ENCODE measurements at regions not wholly inside any gene's neighbourhood (a gene's known extent, or its start where the extent isn't known, plus 50 kb on each side); places are given as distances from the start of the nearest gene placed in this dataset.

DNA sequence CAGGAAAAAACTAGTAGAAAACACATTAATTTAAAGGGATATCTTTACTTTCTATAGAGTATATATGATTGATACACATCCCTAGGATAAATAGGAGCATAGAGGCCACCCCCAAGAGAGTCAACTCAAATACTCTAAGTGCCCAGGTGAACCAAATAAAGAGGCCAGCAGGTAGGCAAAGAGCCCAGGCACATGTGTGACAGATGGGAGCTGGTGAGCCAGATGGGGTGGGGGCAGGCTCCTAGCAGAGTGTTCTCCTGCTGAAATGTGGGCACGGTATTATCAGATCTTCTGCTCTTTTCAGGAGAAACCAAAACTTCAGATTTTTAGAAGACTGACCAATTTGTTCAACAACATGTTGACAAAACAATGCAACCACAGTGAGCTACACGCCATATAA lies 333.4 kb upstream of the PKN2 start:
- Histone ChIP-seq H3K4me3 (replicated peaks in 1 of 3; ENCODE audit: low read depth in 2 of 3, low read length in 3 of 3) (no peak overlapping the region), H3K9me3 (replicated peaks in 1 of 2; ENCODE audit: control insufficient read depth in 1 of 2, insufficient read depth in 1 of 2, low read length in 2 of 2) (no peaks in the 10 kb centered on the region), H3K4me2 (replicated peaks; ENCODE audit: extremely low read depth, low read length, poor library complexity, severe bottlenecking) (no peak overlapping the region), H4K20me1 (ENCODE audit: insufficient read depth, low read length) (no peaks in the 10 kb centered on the region), H3K9ac (ENCODE audit: insufficient read depth, low read length, poor library complexity, severe bottlenecking) (no peak overlapping the region), H2AFZ (ENCODE audit: insufficient read depth, low read depth, low read length, poor library complexity, severe bottlenecking) (no peak overlapping the region), H3K36me3 (replicated peaks in 1 of 2; ENCODE audit: control insufficient read depth in 1 of 2, insufficient read depth in 2 of 2, low read length in 2 of 2) (no peaks in the 10 kb centered on the region), H3K4me1 (ENCODE audit: control insufficient read depth in 1 of 2, insufficient read depth in 2 of 2, low read length in 2 of 2) (no peaks in the 10 kb centered on the region), H3K27ac (ENCODE audit: low read depth in 1 of 2, low read length in 2 of 2) (no peak overlapping the region), H3K79me2 (ENCODE audit: insufficient read depth, low read length) (no peaks in the 10 kb centered on the region), H3K27me3 (ENCODE audit: control insufficient read depth in 2 of 2, insufficient read depth in 2 of 2, low read length in 2 of 2) (no peaks in the 10 kb centered on the region)
- Mint-ChIP-seq H3K4me1 (no peaks in the 10 kb centered on the region), H3K27ac (no peak overlapping the region), H3K27me3 (ENCODE audit: low read depth in 3 of 3) (no peaks in the 10 kb centered on the region), H3K36me3 (no peaks in the 10 kb centered on the region), H3K9me3 (peaks cover 0 to 8% (median 0%) of the 10 kb centered on the region in 7 donors), H3K4me3 (no peak overlapping the region)
- DNase-seq: no peak
- WGBS (ENCODE audit: insufficient coverage): no CpG with 5 or more reads among the region's 2 CpGs
- TF ChIP-seq, protein P1, sequence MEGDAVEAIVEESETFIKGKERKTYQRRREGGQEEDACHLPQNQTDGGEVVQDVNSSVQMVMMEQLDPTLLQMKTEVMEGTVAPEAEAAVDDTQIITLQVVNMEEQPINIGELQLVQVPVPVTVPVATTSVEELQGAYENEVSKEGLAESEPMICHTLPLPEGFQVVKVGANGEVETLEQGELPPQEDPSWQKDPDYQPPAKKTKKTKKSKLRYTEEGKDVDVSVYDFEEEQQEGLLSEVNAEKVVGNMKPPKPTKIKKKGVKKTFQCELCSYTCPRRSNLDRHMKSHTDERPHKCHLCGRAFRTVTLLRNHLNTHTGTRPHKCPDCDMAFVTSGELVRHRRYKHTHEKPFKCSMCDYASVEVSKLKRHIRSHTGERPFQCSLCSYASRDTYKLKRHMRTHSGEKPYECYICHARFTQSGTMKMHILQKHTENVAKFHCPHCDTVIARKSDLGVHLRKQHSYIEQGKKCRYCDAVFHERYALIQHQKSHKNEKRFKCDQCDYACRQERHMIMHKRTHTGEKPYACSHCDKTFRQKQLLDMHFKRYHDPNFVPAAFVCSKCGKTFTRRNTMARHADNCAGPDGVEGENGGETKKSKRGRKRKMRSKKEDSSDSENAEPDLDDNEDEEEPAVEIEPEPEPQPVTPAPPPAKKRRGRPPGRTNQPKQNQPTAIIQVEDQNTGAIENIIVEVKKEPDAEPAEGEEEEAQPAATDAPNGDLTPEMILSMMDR (IDR thresholded peaks at IDR 0.05): no peak
- intact Hi-C loops (cut with micrococcal nuclease): no loop called here

GRCh38 chr1:88351960-88352359 lies 332.1 kb upstream of the PKN2 start:
- intact Hi-C loops (cut with micrococcal nuclease): no loop called here

More at GRCh38 chr1:88351960-88352359, 332.1 kb upstream of the PKN2 start:
- Histone ChIP-seq H3K4me2 (replicated peaks; ENCODE audit: extremely low read depth, low read length, poor library complexity, severe bottlenecking) (no peak overlapping the region), H3K4me1 (ENCODE audit: control insufficient read depth in 1 of 2, insufficient read depth in 2 of 2, low read length in 2 of 2) (no peaks in the 10 kb centered on the region), H4K20me1 (ENCODE audit: insufficient read depth, low read length) (no peaks in the 10 kb centered on the region), H3K27ac (ENCODE audit: low read depth in 1 of 2, low read length in 2 of 2) (no peak overlapping the region), H3K4me3 (replicated peaks in 1 of 3; ENCODE audit: low read depth in 2 of 3, low read length in 3 of 3) (no peak overlapping the region), H2AFZ (ENCODE audit: insufficient read depth, low read depth, low read length, poor library complexity, severe bottlenecking) (no peak overlapping the region), H3K79me2 (ENCODE audit: insufficient read depth, low read length) (no peaks in the 10 kb centered on the region), H3K36me3 (replicated peaks in 1 of 2; ENCODE audit: control insufficient read depth in 1 of 2, insufficient read depth in 2 of 2, low read length in 2 of 2) (no peaks in the 10 kb centered on the region), H3K9ac (ENCODE audit: insufficient read depth, low read length, poor library complexity, severe bottlenecking) (no peak overlapping the region), H3K9me3 (replicated peaks in 1 of 2; ENCODE audit: control insufficient read depth in 1 of 2, insufficient read depth in 1 of 2, low read length in 2 of 2) (no peaks in the 10 kb centered on the region), H3K27me3 (ENCODE audit: control insufficient read depth in 2 of 2, insufficient read depth in 2 of 2, low read length in 2 of 2) (no peaks in the 10 kb centered on the region)
- H3K36me3 Mint-ChIP-seq: no peaks in the 10 kb centered on the region
- 86% methylated on average over 1 of the region's 3 CpGs for WGBS (ENCODE audit: insufficient coverage)
- peaks cover 0 to 8% (median 0%) of the 10 kb centered on the region in 7 donors for H3K9me3 Mint-ChIP-seq
- no peak overlapping the region for H3K4me3 Mint-ChIP-seq
- no peaks in the 10 kb centered on the region for H3K27me3 Mint-ChIP-seq (ENCODE audit: low read depth in 3 of 3)
- TF ChIP-seq, protein P1 (IDR thresholded peaks at IDR 0.05): no peak
- no peak for DNase-seq
- no peaks in the 10 kb centered on the region for H3K4me1 Mint-ChIP-seq
- no peak overlapping the region for H3K27ac Mint-ChIP-seq

Data from CD14-positive monocyte (primary cell).